NCI-H748 (cell line): ENCODE measurements at regions not wholly inside any gene's neighbourhood (a gene's known extent, or its start where the extent isn't known, plus 50 kb on each side); places are given as distances from the start of the nearest gene placed in this dataset.

ENCODE experiments used
- DNase-seq: peaks from one replicate; lab custom pipeline; 2025; ENCODE audit not compliant: unreplicated experiment; lab: John Stamatoyannopoulos, UW

GRCh38 chr3:189108067-189108466 is 63.7 kb upstream of the TPRG1 start:
- DNase-seq = no peak

GRCh38 chr3:189108735-189109134 is 63.0 kb upstream of the TPRG1 start:
- no peak for DNase-seq

DNA sequence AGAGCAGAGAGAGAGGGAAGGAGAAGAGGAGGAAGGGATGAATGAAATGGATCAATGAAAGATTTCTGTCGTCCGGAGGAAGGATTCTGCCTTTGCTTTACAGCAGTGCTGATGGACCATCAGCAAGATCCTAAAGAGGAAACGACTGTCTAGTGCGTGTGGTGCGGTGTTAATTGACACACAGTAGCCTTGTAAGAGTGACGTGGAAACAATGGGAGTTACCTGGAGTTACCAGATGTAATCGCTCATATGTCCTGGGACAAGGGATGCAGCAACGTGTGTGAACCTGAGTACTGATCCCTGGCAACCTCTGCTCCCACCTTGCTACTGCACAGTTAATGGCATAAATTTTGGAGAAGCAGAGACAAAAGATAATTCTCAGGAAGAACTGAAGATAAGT is 62.6 kb upstream of the TPRG1 start:
- no peak for DNase-seq

- DNase-seq = no peak
Observed at GRCh38 chr3:189117087-189117486, 54.7 kb upstream of the TPRG1 start.

DNA sequence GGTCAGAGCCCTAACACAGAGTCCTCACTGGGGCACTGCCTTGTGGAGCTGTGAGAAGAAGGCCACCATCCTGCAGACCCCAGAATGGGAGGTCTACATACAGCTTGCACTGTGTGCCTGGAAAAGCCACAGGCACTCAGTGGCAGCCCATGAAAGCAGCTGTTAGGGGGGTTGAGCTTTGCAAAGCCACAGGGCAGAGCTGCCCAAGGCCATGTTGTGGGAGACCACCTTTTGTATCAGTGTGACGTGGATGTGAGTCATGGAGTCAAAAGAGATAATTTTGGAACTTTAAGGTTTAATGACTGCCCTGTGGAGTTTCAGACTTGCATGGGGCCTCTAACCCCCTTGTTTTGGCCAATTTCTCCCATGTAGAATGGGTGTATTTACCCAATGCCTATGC is 52.9 kb upstream of the TPRG1 start:
- DNase-seq = no peak

DNA sequence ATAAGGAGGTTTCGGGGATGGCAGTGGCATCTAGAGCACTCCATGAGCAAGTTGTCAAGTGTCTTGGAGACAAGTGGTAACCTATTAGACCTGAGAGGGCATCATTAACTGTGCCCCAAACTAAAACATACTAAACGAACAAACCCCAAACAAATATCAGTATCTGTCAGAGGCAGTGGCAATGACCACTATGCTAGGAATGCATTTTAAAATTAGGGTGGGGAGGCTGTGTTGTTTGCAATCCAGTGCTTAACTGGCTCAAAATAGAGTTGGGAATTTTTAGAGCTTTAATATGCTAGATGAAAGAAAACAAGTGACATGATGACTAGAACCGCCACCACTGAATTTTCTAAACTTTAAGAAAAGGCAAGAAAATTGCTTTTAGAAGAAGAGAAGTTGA is 51.8 kb upstream of the TPRG1 start:
- no peak for DNase-seq

- no peak for DNase-seq
Observed at GRCh38 chr3:189121092-189121491, 50.7 kb upstream of the TPRG1 start.
